HG03575 (cell line): ENCODE measurements at regions not wholly inside any gene's neighbourhood (a gene's known extent, or its start where the extent isn't known, plus 50 kb on each side); places are given as distances from the start of the nearest gene placed in this dataset.
"Not testable (repeated sequence)": the region's sequence is repeated elsewhere in the genome, so short reads cannot be mapped to it uniquely, and the experiment has no call there.

Experiments used
- ATAC-seq: cut with Tn5 transposase; IDR thresholded peaks from one replicate; pipeline ENCODE4 v1.9.1; 2021; ENCODE audit not compliant: unreplicated experiment, insufficient number of reproducible peaks, low FRiP score; ENCODE audit errors: extremely low read depth

DNA sequence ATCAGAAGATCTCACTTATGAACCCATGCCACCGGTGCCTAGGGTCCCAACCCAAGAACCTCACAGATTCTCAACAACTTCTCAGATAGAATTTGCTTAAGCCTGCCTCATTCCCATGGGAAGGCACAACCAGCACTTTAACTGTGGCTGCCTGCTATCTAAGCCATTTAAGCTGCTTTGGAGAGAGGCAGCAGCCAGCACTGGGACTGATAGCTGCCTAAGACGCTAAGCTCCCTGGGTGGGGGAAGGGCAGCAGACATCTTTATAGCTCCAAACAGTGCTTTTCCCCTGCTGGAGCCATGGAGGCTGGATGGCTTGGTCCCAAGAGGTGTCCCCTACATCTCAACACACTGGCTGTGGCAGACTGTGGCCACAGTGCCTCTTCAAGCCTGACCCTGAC is 1268.6 kb downstream of the FAM133A start:
- ATAC-seq: no peak

DNA sequence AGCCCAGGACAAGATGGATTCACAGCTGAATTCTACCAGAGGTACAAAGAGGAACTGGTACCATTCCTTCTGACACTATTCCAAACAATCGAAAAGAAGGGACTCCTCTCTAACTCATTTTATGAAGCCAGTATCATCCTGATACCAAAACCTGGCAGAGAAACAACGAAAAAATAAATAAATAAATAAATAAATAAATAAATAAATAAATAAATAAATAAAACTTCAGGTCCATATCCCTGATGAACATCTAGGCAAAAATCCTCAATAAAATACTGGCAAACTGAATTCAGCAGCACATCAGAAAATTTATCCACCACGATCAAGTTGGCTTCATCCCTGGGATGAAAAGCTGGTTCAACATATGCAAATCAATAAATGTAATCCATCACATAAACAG is 1272.1 kb downstream of the FAM133A start:
- not testable (repeated sequence) for ATAC-seq

DNA sequence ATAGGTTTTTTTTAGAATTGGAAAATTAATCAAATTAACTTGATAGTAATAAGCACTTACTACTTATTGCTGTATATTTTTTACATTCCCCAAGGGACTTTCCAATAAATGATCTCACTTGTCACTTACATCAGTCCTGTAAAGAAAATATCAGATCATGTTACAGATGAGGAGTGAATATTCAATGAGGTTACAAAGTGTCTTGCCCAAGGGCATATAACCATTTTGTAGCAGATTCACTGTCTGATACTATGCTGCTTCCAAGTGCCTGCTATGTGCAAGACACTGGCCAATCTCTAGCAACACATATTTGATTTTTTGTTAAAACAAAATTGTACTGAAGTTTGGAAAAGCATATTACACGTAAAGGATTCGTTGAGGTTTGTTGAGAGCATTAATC is 1287.7 kb downstream of the FAM133A start:
- ATAC-seq: no peak

DNA sequence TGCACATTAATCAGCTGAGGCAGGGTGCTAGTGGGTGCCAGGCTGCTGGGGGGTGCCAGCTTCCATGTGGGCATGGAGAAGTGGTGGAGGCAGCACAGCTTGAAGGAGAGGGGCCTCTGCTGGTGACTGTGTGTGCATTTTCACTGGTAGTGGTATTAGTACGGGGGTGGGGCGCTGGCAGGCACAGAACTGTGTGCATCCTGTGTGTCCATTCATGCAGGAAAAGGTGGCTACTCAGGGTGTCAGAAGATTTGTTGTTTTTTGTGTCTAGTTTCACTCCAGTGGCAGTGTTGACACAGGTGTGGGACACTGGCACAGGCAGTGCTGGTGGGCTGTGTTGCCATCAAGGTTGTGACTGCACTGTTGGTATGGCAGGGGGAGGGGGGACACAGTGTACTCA is 1303.6 kb downstream of the FAM133A start:
- no peak for ATAC-seq

DNA sequence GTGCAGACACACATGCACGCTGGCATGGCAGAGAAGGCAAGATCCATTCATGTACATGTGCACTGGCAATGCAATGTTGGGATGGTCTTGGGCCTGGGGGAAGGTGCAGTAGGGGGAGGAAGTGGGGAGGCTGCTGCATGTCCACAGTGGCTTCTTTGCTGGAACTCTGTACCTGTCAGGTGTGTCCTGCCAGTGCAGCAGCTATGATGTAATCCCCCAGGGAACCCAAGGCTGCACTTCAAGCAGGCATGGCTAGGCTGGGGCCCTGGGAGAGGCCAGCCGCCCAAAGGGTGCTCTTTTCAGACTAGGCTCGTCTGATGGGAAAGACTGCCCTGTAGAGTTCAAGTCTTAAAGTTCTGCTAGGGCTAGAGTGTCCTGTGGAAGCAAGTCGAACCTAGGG is 1304.0 kb downstream of the FAM133A start:
- no peak for ATAC-seq
